SU-DHL-6 (cell line): ENCODE measurements at regions not wholly inside any gene's neighbourhood (a gene's known extent, or its start where the extent isn't known, plus 50 kb on each side); places are given as distances from the start of the nearest gene placed in this dataset.

Experiments
- H2AFZ ChIP-seq: fragments of 200-600 bp; sonication (generic); 2 replicates; pipeline ENCODE4 v1.6.1; 2014; ENCODE audit warnings: low read depth, mild to moderate bottlenecking, moderate library complexity, mixed read lengths, antibody characterized with exemption, low read length; ENCODE audit not compliant: severe bottlenecking
- H3F3A ChIP-seq: fragments of 200-600 bp; shearing (Covaris generic); 2 replicates; pipeline ENCODE4 v1.6.0; 2016; ENCODE audit warnings: antibody characterized with exemption, mild to moderate bottlenecking; ENCODE audit not compliant: insufficient read depth
- H3K27ac ChIP-seq: fragments of 200-600 bp; sonication (generic); 2 replicates; pipeline ENCODE4 v1.5.1; 2016; ENCODE audit warnings: low read depth, mild to moderate bottlenecking, low read length, moderate library complexity, mixed read lengths
- H3K27me3 ChIP-seq: fragments of 200-600 bp; sonication (generic), shearing (Covaris generic); 2 replicates; pipeline ENCODE4 v1.6.0; 2014; ENCODE audit warnings: mild to moderate bottlenecking, low read length
- H3K36me3 ChIP-seq: fragments of 200-600 bp; sonication (generic); 2 replicates; pipeline ENCODE4 v1.6.1; 2014; ENCODE audit warnings: mild to moderate bottlenecking, low read length, mixed read lengths
- H3K4me2 ChIP-seq: fragments of 300-600, 200-600 bp; shearing (Covaris generic), sonication (generic); 2 replicates; pipeline ENCODE4 v1.6.0; 2014; ENCODE audit warnings: low read length, low read depth, mild to moderate bottlenecking; ENCODE audit not compliant: poor library complexity, severe bottlenecking
- H3K4me3 ChIP-seq: fragments of 200-600 bp; sonication (generic); 2 replicates; pipeline ENCODE4 v1.5.1; 2014; ENCODE audit warnings: antibody characterized with exemption, low read length, mild to moderate bottlenecking, mixed read lengths; ENCODE audit not compliant: insufficient read depth, poor library complexity, severe bottlenecking
- H3K79me2 ChIP-seq: fragments of 200-600 bp; sonication (generic); 2 replicates; pipeline ENCODE4 v1.6.1; 2014; ENCODE audit warnings: mild to moderate bottlenecking, low read length, moderate library complexity; ENCODE audit not compliant: insufficient read depth
- H3K9ac ChIP-seq: fragments of 200-600 bp; sonication (generic); 2 replicates; pipeline ENCODE4 v1.7.0; 2014; ENCODE audit warnings: mild to moderate bottlenecking, low read length
- H3K9me2 ChIP-seq: fragments of 200-600 bp; sonication (generic); replicated peaks from 2 replicates; pipeline ENCODE4 v1.6.1; 2014; ENCODE audit warnings: low read length; ENCODE audit not compliant: insufficient read depth
- H3K9me3 ChIP-seq: fragments of 200-600 bp; sonication (generic); 2 replicates; pipeline ENCODE4 v1.6.1; 2014; ENCODE audit warnings: low read length, mixed read lengths; ENCODE audit not compliant: insufficient read depth
- H4K20me1 ChIP-seq: fragments of 200-600 bp; sonication (generic); 2 replicates; pipeline ENCODE4 v1.6.1; 2014; ENCODE audit warnings: low read depth, mild to moderate bottlenecking, antibody characterized with exemption, low read length, moderate library complexity, mixed read lengths
- CTCF ChIP-seq: fragments of 200-600 bp; sonication (generic); IDR thresholded peaks from one replicate; pipeline ENCODE4 v1.5.1; 2017; ENCODE audit warnings: antibody characterized with exemption, mild to moderate bottlenecking, low read length, moderate library complexity; ENCODE audit not compliant: insufficient read depth, poor library complexity, severe bottlenecking
- EZH2phosphoT487 ChIP-seq: fragments of 200-600 bp; sonication (generic), shearing (Covaris generic); conservative IDR thresholded peaks from 2 replicates; pipeline ENCODE4 v1.6.1; 2018; ENCODE audit warnings: mild to moderate bottlenecking, antibody characterized with exemption, low read length, moderate library complexity, mixed read lengths

GRCh38 chr3:101158374-101158773, 162.0 kb downstream of the IMPG2 start:
- H3K9ac ChIP-seq, result no peak overlapping the region
- no peak overlapping the region for H2AFZ ChIP-seq
- H3K4me3 ChIP-seq, result no peak overlapping the region
- TF ChIP-seq EZH2phosphoT487, result no peak
- no peak for TF ChIP-seq CTCF
- H3K27me3 ChIP-seq, result 0 out of 2 replicates have a peak, but pooled peaks cover 4% of the 10 kb centered on the region
- no peaks in the 10 kb centered on the region for H3K79me2 ChIP-seq
- no peaks in the 10 kb centered on the region for H3K9me2 ChIP-seq
- no peaks in the 10 kb centered on the region for H3K9me3 ChIP-seq
- no peaks in the 10 kb centered on the region for H4K20me1 ChIP-seq
- no peaks in the 10 kb centered on the region for H3F3A ChIP-seq
- no peak overlapping the region for H3K27ac ChIP-seq
- H3K4me2 ChIP-seq, result no peak overlapping the region
- H3K36me3 ChIP-seq, result no peaks in the 10 kb centered on the region

- no peak for TF ChIP-seq CTCF
- TF ChIP-seq EZH2phosphoT487, result no peak
- Histone ChIP-seq H2AFZ (no peak overlapping the region), H3K36me3 (no peaks in the 10 kb centered on the region), H3K9me2 (no peaks in the 10 kb centered on the region), H3K9ac (no peak overlapping the region), H3K4me2 (no peak overlapping the region), H3F3A (no peaks in the 10 kb centered on the region), H3K27ac (no peak overlapping the region), H3K4me3 (no peak overlapping the region), H3K79me2 (no peaks in the 10 kb centered on the region), H3K9me3 (no peaks in the 10 kb centered on the region), H4K20me1 (no peaks in the 10 kb centered on the region), H3K27me3 (0 out of 2 replicates have a peak, but pooled peaks cover 4% of the 10 kb centered on the region)
Observed at GRCh38 chr3:101156787-101157345, 163.5 kb downstream of the IMPG2 start.

GRCh38 chr3:101155825-101156224, 162.6 kb upstream of the ABI3BP start:
- H3K9me3 ChIP-seq, result no peaks in the 10 kb centered on the region
- no peaks in the 10 kb centered on the region for H3F3A ChIP-seq
- TF ChIP-seq CTCF (no peak), EZH2phosphoT487 (no peak)
- H3K79me2 ChIP-seq, result no peaks in the 10 kb centered on the region
- H3K27ac ChIP-seq, result no peak overlapping the region
- no peaks in the 10 kb centered on the region for H3K9me2 ChIP-seq
- H2AFZ ChIP-seq, result no peak overlapping the region
- no peak overlapping the region for H3K9ac ChIP-seq
- H3K36me3 ChIP-seq, result no peaks in the 10 kb centered on the region
- H4K20me1 ChIP-seq, result no peaks in the 10 kb centered on the region
- H3K4me2 ChIP-seq, result no peak overlapping the region
- H3K4me3 ChIP-seq, result no peak overlapping the region
- 0 out of 2 replicates have a peak, but pooled peaks cover 4% of the 10 kb centered on the region for H3K27me3 ChIP-seq
